ENCODE measurements at regions not wholly inside any gene's neighbourhood (a gene's known extent, or its start where the extent isn't known, plus 50 kb on each side); places are given as distances from the start of the nearest gene placed in this dataset.

DNA sequence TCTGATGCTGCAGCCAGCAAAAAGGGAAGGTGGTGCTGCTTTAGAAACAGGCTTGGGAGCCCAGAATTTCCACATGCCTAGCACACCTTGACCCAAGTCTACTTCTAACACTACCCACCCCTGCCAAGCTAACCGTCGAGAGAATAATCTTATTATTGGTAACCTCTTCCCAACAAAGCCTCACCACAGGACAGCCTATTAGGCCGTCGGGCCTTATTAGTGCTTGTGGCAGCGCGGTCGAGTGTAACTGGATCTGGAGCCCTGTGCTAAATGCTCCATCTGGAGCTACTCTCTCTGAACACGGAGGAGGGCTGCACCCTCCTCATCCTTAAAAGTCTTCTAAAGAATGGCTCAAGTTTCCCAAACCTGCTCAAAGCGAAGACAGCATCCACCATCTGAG, 165.5 kb upstream of the NFIA start:
- Histone ChIP-seq H3K9me3 (ENCODE audit: control insufficient read depth in 1 of 2, insufficient read depth in 1 of 2, low read depth in 1 of 2, low read length in 2 of 2) (no peaks in the 10 kb centered on the region), H4K20me1 (ENCODE audit: insufficient read depth) (no peaks in the 10 kb centered on the region), H3K9ac (ENCODE audit: low read length) (no peak overlapping the region), H3K79me2 (ENCODE audit: insufficient read depth, low read length) (no peaks in the 10 kb centered on the region), H3K4me2 (ENCODE audit: low read length) (no peak overlapping the region), H3K9me2 (ENCODE audit: insufficient read depth) (no peaks in the 10 kb centered on the region), H2AFZ (ENCODE audit: low read depth, low read length, poor library complexity, severe bottlenecking) (no peak overlapping the region), H3K27me3 (ENCODE audit: insufficient read depth, low read length) (no peaks in the 10 kb centered on the region), H3K36me3 (ENCODE audit: control insufficient read depth in 1 of 2, insufficient read depth in 2 of 2, low read length in 2 of 2) (no peaks in the 10 kb centered on the region), H3K4me3 (replicated peaks in 1 of 2; ENCODE audit: low read depth in 1 of 2, low read length in 2 of 2) (no peak overlapping the region), H3K4me1 (ENCODE audit: control insufficient read depth in 1 of 2, insufficient read depth in 2 of 2, low read length in 2 of 2) (no peaks in the 10 kb centered on the region), H3K27ac (ENCODE audit: low read depth, low read length) (no peak overlapping the region)
- CTCF ChIA-PET: no interaction called here
- no peak for ATAC-seq
- no TSS peak for BruUV-seq (replicated peaks)
- RAD21 ChIA-PET (ENCODE audit: low non-redundant PET in 1 of 2, low total read pairs in 2 of 2, uncharacterized antibody in 2 of 2, unreplicated experiment in 2 of 2): no interaction called here
- no peak for TF ChIP-seq JUND (IDR thresholded peaks at IDR 0.05)
- no peak for TF ChIP-seq EZH2 (IDR thresholded peaks at IDR 0.05)
- TF ChIP-seq ZFX (IDR thresholded peaks at IDR 0.05): no peak
- TF ChIP-seq, protein P1, sequence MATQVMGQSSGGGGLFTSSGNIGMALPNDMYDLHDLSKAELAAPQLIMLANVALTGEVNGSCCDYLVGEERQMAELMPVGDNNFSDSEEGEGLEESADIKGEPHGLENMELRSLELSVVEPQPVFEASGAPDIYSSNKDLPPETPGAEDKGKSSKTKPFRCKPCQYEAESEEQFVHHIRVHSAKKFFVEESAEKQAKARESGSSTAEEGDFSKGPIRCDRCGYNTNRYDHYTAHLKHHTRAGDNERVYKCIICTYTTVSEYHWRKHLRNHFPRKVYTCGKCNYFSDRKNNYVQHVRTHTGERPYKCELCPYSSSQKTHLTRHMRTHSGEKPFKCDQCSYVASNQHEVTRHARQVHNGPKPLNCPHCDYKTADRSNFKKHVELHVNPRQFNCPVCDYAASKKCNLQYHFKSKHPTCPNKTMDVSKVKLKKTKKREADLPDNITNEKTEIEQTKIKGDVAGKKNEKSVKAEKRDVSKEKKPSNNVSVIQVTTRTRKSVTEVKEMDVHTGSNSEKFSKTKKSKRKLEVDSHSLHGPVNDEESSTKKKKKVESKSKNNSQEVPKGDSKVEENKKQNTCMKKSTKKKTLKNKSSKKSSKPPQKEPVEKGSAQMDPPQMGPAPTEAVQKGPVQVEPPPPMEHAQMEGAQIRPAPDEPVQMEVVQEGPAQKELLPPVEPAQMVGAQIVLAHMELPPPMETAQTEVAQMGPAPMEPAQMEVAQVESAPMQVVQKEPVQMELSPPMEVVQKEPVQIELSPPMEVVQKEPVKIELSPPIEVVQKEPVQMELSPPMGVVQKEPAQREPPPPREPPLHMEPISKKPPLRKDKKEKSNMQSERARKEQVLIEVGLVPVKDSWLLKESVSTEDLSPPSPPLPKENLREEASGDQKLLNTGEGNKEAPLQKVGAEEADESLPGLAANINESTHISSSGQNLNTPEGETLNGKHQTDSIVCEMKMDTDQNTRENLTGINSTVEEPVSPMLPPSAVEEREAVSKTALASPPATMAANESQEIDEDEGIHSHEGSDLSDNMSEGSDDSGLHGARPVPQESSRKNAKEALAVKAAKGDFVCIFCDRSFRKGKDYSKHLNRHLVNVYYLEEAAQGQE (IDR thresholded peaks at IDR 0.05; ENCODE audit: low read depth): no peak
- TF ChIP-seq EGR1 (IDR thresholded peaks at IDR 0.05; ENCODE audit: low read depth): no peak
- TF ChIP-seq SRF (IDR thresholded peaks at IDR 0.05; ENCODE audit: low read depth): no peak
- TF ChIP-seq, protein P2, sequence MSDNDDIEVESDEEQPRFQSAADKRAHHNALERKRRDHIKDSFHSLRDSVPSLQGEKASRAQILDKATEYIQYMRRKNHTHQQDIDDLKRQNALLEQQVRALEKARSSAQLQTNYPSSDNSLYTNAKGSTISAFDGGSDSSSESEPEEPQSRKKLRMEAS (IDR thresholded peaks at IDR 0.05): no peak
- TF ChIP-seq POLR2AphosphoS5 (IDR thresholded peaks at IDR 0.05; ENCODE audit: low read depth, low read length): no peak
- TF ChIP-seq ZNF274 (IDR thresholded peaks at IDR 0.05; ENCODE audit: low read depth, low read length): no peak
- TF ChIP-seq, protein P3, sequence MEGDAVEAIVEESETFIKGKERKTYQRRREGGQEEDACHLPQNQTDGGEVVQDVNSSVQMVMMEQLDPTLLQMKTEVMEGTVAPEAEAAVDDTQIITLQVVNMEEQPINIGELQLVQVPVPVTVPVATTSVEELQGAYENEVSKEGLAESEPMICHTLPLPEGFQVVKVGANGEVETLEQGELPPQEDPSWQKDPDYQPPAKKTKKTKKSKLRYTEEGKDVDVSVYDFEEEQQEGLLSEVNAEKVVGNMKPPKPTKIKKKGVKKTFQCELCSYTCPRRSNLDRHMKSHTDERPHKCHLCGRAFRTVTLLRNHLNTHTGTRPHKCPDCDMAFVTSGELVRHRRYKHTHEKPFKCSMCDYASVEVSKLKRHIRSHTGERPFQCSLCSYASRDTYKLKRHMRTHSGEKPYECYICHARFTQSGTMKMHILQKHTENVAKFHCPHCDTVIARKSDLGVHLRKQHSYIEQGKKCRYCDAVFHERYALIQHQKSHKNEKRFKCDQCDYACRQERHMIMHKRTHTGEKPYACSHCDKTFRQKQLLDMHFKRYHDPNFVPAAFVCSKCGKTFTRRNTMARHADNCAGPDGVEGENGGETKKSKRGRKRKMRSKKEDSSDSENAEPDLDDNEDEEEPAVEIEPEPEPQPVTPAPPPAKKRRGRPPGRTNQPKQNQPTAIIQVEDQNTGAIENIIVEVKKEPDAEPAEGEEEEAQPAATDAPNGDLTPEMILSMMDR (IDR thresholded peaks at IDR 0.05 in 2 of 3, conservative IDR thresholded peaks at IDR 0.05 in 1 of 3; ENCODE audit: borderline replicate concordance in 1 of 3, insufficient read depth in 1 of 3, low read depth in 2 of 3, low read length in 2 of 3): no peak
- no peak for TF ChIP-seq FOSL1 (IDR thresholded peaks at IDR 0.05; ENCODE audit: low read depth)
- TF ChIP-seq CBX3 (IDR thresholded peaks at IDR 0.05; ENCODE audit: low read depth): no peak
- no peak for TF ChIP-seq CEBPB (IDR thresholded peaks at IDR 0.05; ENCODE audit: low read depth)
- no peak for TF ChIP-seq POLR2A (IDR thresholded peaks at IDR 0.05; ENCODE audit: borderline replicate concordance, extremely low read depth, insufficient read depth, insufficient read length)
- TF ChIP-seq ELF1 (IDR thresholded peaks at IDR 0.05; ENCODE audit: borderline replicate concordance, low read depth): no peak
- TF ChIP-seq YY1 (IDR thresholded peaks at IDR 0.05; ENCODE audit: extremely low read depth, insufficient replicate concordance, low read depth, low read length): no peak
- no peak for TF ChIP-seq SP1 (IDR thresholded peaks at IDR 0.05; ENCODE audit: low read depth)
- no peak for TF ChIP-seq TCF7L2 (IDR thresholded peaks at IDR 0.05; ENCODE audit: borderline replicate concordance, extremely low read depth, insufficient read depth, insufficient read length)
- no peak for TF ChIP-seq RAD21 (IDR thresholded peaks at IDR 0.05; ENCODE audit: low read depth)
- POLR2A ChIA-PET: no interaction called here
- intact Hi-C loops (cut with micrococcal nuclease): no loop called here
- no peak for DNase-seq (ENCODE audit: low read depth, low spot score)

Data from HCT116 (cell line).